ENCODE measurements at regions not wholly inside any gene's neighbourhood (a gene's known extent, or its start where the extent isn't known, plus 50 kb on each side); places are given as distances from the start of the nearest gene placed in this dataset.

GRCh38 chr14:25833341-25834126 is 764.3 kb downstream of the NOVA1 start:
- TF ChIP-seq RNF2 (IDR thresholded peaks at IDR 0.05; ENCODE audit: borderline replicate concordance, low read depth) (no peak), REST (IDR thresholded peaks at IDR 0.05) (no peak), PBX3 (IDR thresholded peaks at IDR 0.05) (no peak), CTCF (IDR thresholded peaks at IDR 0.05) (no peak), HMGXB4 (CRISPR knock-in tag; IDR thresholded peaks at IDR 0.05; ENCODE audit: borderline replicate concordance) (no peak), KDM1A (IDR thresholded peaks at IDR 0.05; ENCODE audit: low read depth) (no peak), RFX5 (IDR thresholded peaks at IDR 0.05) (no peak), RAD21 (conservative IDR thresholded peaks at IDR 0.05 in 1 of 2, IDR thresholded peaks at IDR 0.05 in 1 of 2) (peak in 1 of 2 experiments; percentile 24; a peak in 3 of 5 replicates), EP300 (IDR thresholded peaks at IDR 0.05) (no peak), POLR2A (IDR thresholded peaks at IDR 0.05; ENCODE audit: low read length) (no peak), BCL3 (IDR thresholded peaks at IDR 0.05) (no peak), PHF8 (IDR thresholded peaks at IDR 0.05; ENCODE audit: borderline replicate concordance, low read depth) (no peak), MAFK (IDR thresholded peaks at IDR 0.05; ENCODE audit: partially characterized antibody) (no peak), MAX (IDR thresholded peaks at IDR 0.05) (no peak)

Data from A549 (cell line).